Kidney epithelial cell (primary cell): ENCODE measurements at regions not wholly inside any gene's neighbourhood (a gene's known extent, or its start where the extent isn't known, plus 50 kb on each side); places are given as distances from the start of the nearest gene placed in this dataset.

ENCODE experiments used
- DNase-seq: peaks from one replicate; pipeline ENCODE4 v3.0.0-alpha.2; 2010; ENCODE audit warnings: low read depth
- H3K27me3 ChIP-seq: 2 replicates; pipeline ENCODE4 v1.6.0; 2011; ENCODE audit warnings: low read length; ENCODE audit not compliant: control insufficient read depth, insufficient read depth
- H3K36me3 ChIP-seq: 2 replicates; pipeline ENCODE4 v1.5.1; 2011; ENCODE audit warnings: low read length; ENCODE audit not compliant: control insufficient read depth, insufficient read depth
- H3K4me3 ChIP-seq: 2 replicates; pipeline ENCODE4 v1.5.1; 2011; ENCODE audit warnings: low read depth, mild to moderate bottlenecking, control low read depth, low read length
- CTCF ChIP-seq: IDR thresholded peaks from 2 replicates; pipeline ENCODE4 v1.5.1; 2011; ENCODE audit warnings: mild to moderate bottlenecking, moderate library complexity, low read length, control low read depth, inconsistent platforms; ENCODE audit not compliant: insufficient read depth, poor library complexity, severe bottlenecking

- TF ChIP-seq CTCF, result no peak
- no peak for DNase-seq
- Histone ChIP-seq H3K4me3 (no peak overlapping the region), H3K36me3 (no peaks in the 10 kb centered on the region), H3K27me3 (no peaks in the 10 kb centered on the region)
Measured at GRCh38 chr14:94833633-94834032, 63.7 kb upstream of the GSC start.

DNA sequence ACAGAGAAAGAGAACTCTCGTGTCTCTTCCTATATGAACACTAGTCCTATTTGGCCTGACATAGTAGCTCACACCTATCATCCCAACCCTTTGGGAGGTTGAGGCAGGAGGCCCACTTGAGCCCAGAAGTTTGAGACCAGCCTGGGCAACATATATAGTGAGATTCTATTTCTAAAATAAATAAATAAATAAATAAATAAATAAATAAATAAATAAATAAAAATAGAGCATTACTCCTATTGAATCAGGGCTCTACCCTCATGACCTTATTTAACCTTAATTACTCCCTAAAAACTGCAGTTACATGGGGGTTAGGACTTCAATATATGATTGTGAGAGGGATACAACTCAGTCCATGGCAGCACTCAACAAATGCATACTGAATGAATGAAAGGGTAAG, 61.2 kb upstream of the GSC start:
- DNase-seq, result no peak
- H3K4me3 ChIP-seq, result no peak overlapping the region
- no peaks in the 10 kb centered on the region for H3K36me3 ChIP-seq
- no peaks in the 10 kb centered on the region for H3K27me3 ChIP-seq
- TF ChIP-seq CTCF, result no peak

DNA sequence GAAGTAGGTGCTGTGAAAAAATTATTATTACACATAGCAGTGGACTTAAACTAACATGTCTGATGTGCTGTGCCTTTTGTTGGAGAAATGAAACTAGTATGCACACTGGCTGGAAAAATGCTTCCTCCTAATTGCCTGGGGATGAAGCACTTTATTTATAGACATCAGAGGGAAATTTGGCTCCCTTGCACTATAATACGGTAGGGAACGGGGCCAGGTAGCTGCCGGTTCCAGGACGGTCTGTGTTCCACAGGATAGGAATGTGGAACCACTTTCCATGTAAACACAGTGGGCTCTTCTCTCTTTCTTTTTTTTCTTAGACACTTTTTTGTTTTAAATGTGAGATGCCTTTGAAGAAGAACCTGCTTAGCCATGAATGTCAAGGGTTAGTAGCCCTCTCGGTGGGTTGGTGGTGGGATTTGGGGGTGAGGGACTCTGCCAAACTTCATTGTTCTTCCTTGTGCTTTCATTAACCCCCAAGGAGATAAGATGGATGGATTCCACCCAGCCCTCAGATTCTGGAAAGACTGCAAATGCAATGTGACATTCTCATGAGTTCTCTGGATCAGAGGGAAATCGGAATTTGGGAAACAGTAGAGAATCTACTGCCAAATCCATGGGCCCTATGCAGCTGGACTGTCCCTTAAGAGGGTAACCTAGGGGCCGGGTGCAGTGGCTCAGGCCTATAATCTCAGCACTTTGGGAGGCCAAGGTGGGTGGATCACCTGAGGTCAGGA, 58.0 kb upstream of the GSC start:
- no peak for DNase-seq
- Histone ChIP-seq H3K36me3 (no peaks in the 10 kb centered on the region), H3K4me3 (no peak overlapping the region), H3K27me3 (no peaks in the 10 kb centered on the region)
- no peak for TF ChIP-seq CTCF

- Histone ChIP-seq H3K4me3 (no peak overlapping the region), H3K27me3 (no peaks in the 10 kb centered on the region), H3K36me3 (no peaks in the 10 kb centered on the region)
- TF ChIP-seq CTCF, result no peak
- no peak for DNase-seq
Measured at GRCh38 chr14:94826774-94827173, 56.9 kb upstream of the GSC start.

DNA sequence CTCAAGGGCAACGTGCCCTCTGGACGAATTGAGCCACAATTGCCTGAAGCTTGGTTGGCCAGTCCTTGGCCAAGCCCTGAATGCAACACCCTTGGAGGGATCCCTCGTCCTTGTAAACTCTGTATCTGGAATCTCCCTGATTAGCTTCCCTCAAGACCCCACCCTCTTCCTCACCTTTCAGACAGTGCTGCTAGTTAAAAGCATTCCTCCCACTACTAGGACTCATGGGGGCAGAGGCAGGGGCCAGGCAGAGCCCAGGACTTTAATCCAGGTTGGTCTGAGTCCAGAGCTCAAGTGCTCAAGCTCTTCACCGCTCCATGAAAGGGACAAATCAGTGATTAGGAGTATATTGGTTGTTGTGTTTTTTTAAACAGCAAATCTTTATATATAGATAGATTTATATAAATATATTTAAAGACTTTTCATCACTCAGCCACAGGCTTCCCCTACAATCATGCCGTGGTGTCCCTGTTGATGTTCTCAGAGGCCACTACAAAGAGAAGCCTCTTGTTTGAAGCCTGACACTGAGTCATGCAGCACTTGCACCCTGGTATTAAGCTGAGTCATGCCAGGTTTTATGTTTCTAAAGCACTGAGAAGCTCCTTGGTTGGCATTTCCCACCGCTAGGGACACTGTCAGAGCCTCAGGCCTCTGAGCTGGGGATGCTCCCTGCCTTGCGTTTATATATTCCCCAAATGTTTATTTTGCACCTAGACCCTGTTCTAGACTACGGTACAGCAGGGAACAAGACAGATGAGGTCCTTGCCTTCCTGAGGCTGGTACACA, 53.8 kb upstream of the GSC start:
- H3K36me3 ChIP-seq, result no peaks in the 10 kb centered on the region
- H3K27me3 ChIP-seq, result no peaks in the 10 kb centered on the region
- peak; percentile 9 for DNase-seq
- TF ChIP-seq CTCF, result no peak
- H3K4me3 ChIP-seq, result no peak overlapping the region
